IMR-90 (cell line): ENCODE measurements at regions not wholly inside any gene's neighbourhood (a gene's known extent, or its start where the extent isn't known, plus 50 kb on each side); places are given as distances from the start of the nearest gene placed in this dataset.

Experiments
- ATAC-seq: fragments of 200-7000 bp; cut with Tn5 transposase; 2 replicates; pipeline ENCODE4 v1.9.1; 2020; ENCODE audit warnings: low read depth, mild to moderate bottlenecking, moderate library complexity
- BruUV-seq: library from RNA; stranded (reverse); fragments of 400-500 nt; replicated peaks from 2 replicates; lab custom pipeline; 2021; lab: Mats Ljungman, UMichigan
- CTCF ChIA-PET: fragments of 300-600 bp; formaldehyde crosslinking; extraction: SDS; loops from one replicate; lab custom pipeline; 2021; ENCODE audit warnings: antibody characterized with exemption; lab: Yijun Ruan, JAX
- POLR2A ChIA-PET: fragments of 300-600 bp; sonication (Branson Sonifier 250); formaldehyde crosslinking; loops from one replicate; lab custom pipeline; 2022; ENCODE audit warnings: antibody characterized with exemption; ENCODE audit not compliant: unreplicated experiment; lab: Charles Lee
- DNase-seq: peaks from one replicate; pipeline ENCODE4 v3.0.0; 2013
- H2AFZ ChIP-seq: replicated peaks from 2 replicates; pipeline ENCODE3; 2013; ENCODE audit warnings: low read length, mild to moderate bottlenecking; ENCODE audit not compliant: poor library complexity
- H2AK5ac ChIP-seq: 2 replicates; pipeline ENCODE4 v1.6.1; 2013; ENCODE audit warnings: low read depth, low read length, inconsistent platforms
- H2AK9ac ChIP-seq: replicated peaks from 2 replicates; pipeline ENCODE3; 2013; ENCODE audit warnings: mild to moderate bottlenecking, low read depth, low read length, moderate library complexity; ENCODE audit not compliant: poor library complexity
- H2BK120ac ChIP-seq: 2 replicates; pipeline ENCODE4 v1.6.1; 2013; ENCODE audit warnings: low read depth, low read length, inconsistent platforms
- H2BK15ac ChIP-seq: 3 replicates; pipeline ENCODE4 v1.6.1; 2013; ENCODE audit warnings: low read depth, low read length, inconsistent platforms
- H2BK20ac ChIP-seq: 2 replicates; pipeline ENCODE4 v1.6.1; 2013; ENCODE audit warnings: low read depth, mild to moderate bottlenecking, inconsistent platforms, low read length, moderate library complexity
- H2BK5ac ChIP-seq: 2 replicates; pipeline ENCODE4 v1.6.1; 2013; ENCODE audit warnings: mild to moderate bottlenecking, low read depth, low read length, inconsistent platforms; ENCODE audit not compliant: poor library complexity, severe bottlenecking
- H3K14ac ChIP-seq: replicated peaks from 2 replicates; pipeline ENCODE4 v1.6.1; 2013; ENCODE audit warnings: low read depth, low read length, inconsistent platforms
- H3K18ac ChIP-seq: 2 replicates; pipeline ENCODE4 v1.6.1; 2013; ENCODE audit warnings: low read depth, low read length, control low read depth
- H3K23ac ChIP-seq: 2 replicates; pipeline ENCODE4 v1.6.1; 2013; ENCODE audit warnings: low read depth, low read length, inconsistent platforms
- H3K27ac ChIP-seq: 2 replicates; pipeline ENCODE4 v1.5.1; 2013; ENCODE audit warnings: mild to moderate bottlenecking, control low read depth, low read length; ENCODE audit not compliant: insufficient read depth
- H3K27me3 ChIP-seq: 2 replicates; pipeline ENCODE4 v1.6.1; 2013; ENCODE audit warnings: low read length; ENCODE audit not compliant: control insufficient read depth, insufficient read depth
- H3K36me3 ChIP-seq: 2 replicates; pipeline ENCODE4 v1.6.1; 2013; ENCODE audit warnings: low read length, mixed read lengths; ENCODE audit not compliant: control insufficient read depth, insufficient read depth
- H3K4ac ChIP-seq: 2 replicates; pipeline ENCODE4 v1.6.1; 2013; ENCODE audit warnings: low read depth, low read length, inconsistent platforms
- H3K4me1 ChIP-seq: 2 replicates; pipeline ENCODE4 v1.6.1; 2013; ENCODE audit warnings: low read length, mixed read lengths; ENCODE audit not compliant: control insufficient read depth, insufficient read depth
- H3K4me2 ChIP-seq: 2 replicates; pipeline ENCODE4 v1.6.1; 2013; ENCODE audit warnings: low read depth, mild to moderate bottlenecking, control low read depth, low read length, moderate library complexity
- H3K4me3 ChIP-seq: 2 replicates; pipeline ENCODE4 v1.5.1; 2013; ENCODE audit warnings: low read depth, mild to moderate bottlenecking, control low read depth, low read length, moderate library complexity; ENCODE audit not compliant: insufficient read depth
- H3K56ac ChIP-seq: 2 replicates; pipeline ENCODE4 v1.6.1; 2013; ENCODE audit warnings: low read length, inconsistent platforms; ENCODE audit not compliant: insufficient read depth; ENCODE audit errors: extremely low read depth
- H3K79me1 ChIP-seq, 2 experiments: 2 replicates each; pipeline ENCODE4 v1.6.1; 2013; ENCODE audit warnings: low read length in 2 of 2, inconsistent platforms in 1 of 2, low read depth in 1 of 2
- H3K9ac ChIP-seq: 2 replicates; pipeline ENCODE4 v1.6.1; 2013; ENCODE audit warnings: low read depth, low read length, control low read depth
- H3K9me1 ChIP-seq: 2 replicates; pipeline ENCODE4 v1.6.1; 2013; ENCODE audit warnings: low read length, inconsistent platforms; ENCODE audit not compliant: insufficient read depth
- H3K9me3 ChIP-seq: 2 replicates; pipeline ENCODE4 v1.6.1; 2013; ENCODE audit warnings: low read length; ENCODE audit not compliant: control insufficient read depth, insufficient read depth
- H4K20me1 ChIP-seq: 2 replicates; pipeline ENCODE4 v1.6.1; 2013; ENCODE audit warnings: low read length, inconsistent platforms; ENCODE audit not compliant: insufficient read depth
- H4K5ac ChIP-seq: 2 replicates; pipeline ENCODE4 v1.6.1; 2013; ENCODE audit warnings: mild to moderate bottlenecking, low read depth, low read length, control low read depth
- H4K8ac ChIP-seq, 2 experiments: 2 replicates each; pipeline ENCODE4 v1.6.1; 2013; ENCODE audit warnings: low read depth in 2 of 2, low read length in 2 of 2, control low read depth in 1 of 2, inconsistent platforms in 1 of 2
- H4K91ac ChIP-seq: 2 replicates; pipeline ENCODE4 v1.6.1; 2013; ENCODE audit warnings: low read depth, low read length, inconsistent platforms; ENCODE audit not compliant: insufficient read depth
- BHLHE40 ChIP-seq: fragments of 150-350 bp; IDR thresholded peaks from 2 replicates; pipeline ENCODE4 v1.6.1; 2016; ENCODE audit warnings: mild to moderate bottlenecking, low read depth, low read length
- CEBPB ChIP-seq: IDR thresholded peaks from 2 replicates; pipeline ENCODE4 v1.6.1; 2012; ENCODE audit warnings: low read depth, low read length, improper control_type of control experiment
- CHD1 ChIP-seq: IDR thresholded peaks from 2 replicates; pipeline ENCODE4 v1.6.1; 2012; ENCODE audit warnings: low read depth, low read length, improper control_type of control experiment
- CTCF ChIP-seq: conservative IDR thresholded peaks from 2 replicates; pipeline ENCODE4 v1.5.1; 2012; ENCODE audit warnings: mild to moderate bottlenecking, low read depth, low read length, improper control_type of control experiment
- ELK1 ChIP-seq: fragments of 150-350 bp; IDR thresholded peaks from 2 replicates; pipeline ENCODE4 v1.6.1; 2016; ENCODE audit warnings: low read depth, mild to moderate bottlenecking, low read length, moderate library complexity, borderline replicate concordance
- FOS ChIP-seq: fragments of 150-350 bp; IDR thresholded peaks from 2 replicates; pipeline ENCODE4 v1.6.1; 2016; ENCODE audit warnings: low read depth, low read length
- MAFK ChIP-seq: IDR thresholded peaks from 2 replicates; pipeline ENCODE4 v1.6.1; 2012; ENCODE audit warnings: low read depth, low read length, improper control_type of control experiment
- MAZ ChIP-seq: IDR thresholded peaks from 2 replicates; pipeline ENCODE4 v1.6.1; 2012; ENCODE audit warnings: low read depth, mild to moderate bottlenecking, low read length, improper control_type of control experiment, moderate library complexity, borderline replicate concordance
- MXI1 ChIP-seq: IDR thresholded peaks from 2 replicates; pipeline ENCODE4 v1.6.1; 2012; ENCODE audit warnings: low read depth, mild to moderate bottlenecking, low read length, moderate library complexity, borderline replicate concordance
- NFE2L2 ChIP-seq: fragments of 150-350 bp; IDR thresholded peaks from 2 replicates; pipeline ENCODE4 v1.6.1; 2016; ENCODE audit warnings: low read depth, mild to moderate bottlenecking, low read length
- POLR2A ChIP-seq: IDR thresholded peaks from 2 replicates; pipeline ENCODE4 v1.6.1; 2012; ENCODE audit warnings: mild to moderate bottlenecking, low read depth, low read length
- RAD21 ChIP-seq: IDR thresholded peaks from 2 replicates; pipeline ENCODE4 v1.6.1; 2012; ENCODE audit warnings: low read length, improper control_type of control experiment
- RCOR1 ChIP-seq: IDR thresholded peaks from 2 replicates; pipeline ENCODE4 v1.6.1; 2012; ENCODE audit warnings: mild to moderate bottlenecking, low read length, improper control_type of control experiment; ENCODE audit not compliant: insufficient replicate concordance
- RFX5 ChIP-seq: IDR thresholded peaks from 2 replicates; pipeline ENCODE4 v1.8.0; 2012; ENCODE audit warnings: low read depth, mild to moderate bottlenecking, low read length, moderate library complexity
- SMC3 ChIP-seq: fragments of 150-350 bp; IDR thresholded peaks from 2 replicates; pipeline ENCODE4 v1.6.1; 2016; ENCODE audit warnings: low read depth, mild to moderate bottlenecking, antibody characterized with exemption, low read length, moderate library complexity
- USF2 ChIP-seq: fragments of 150-350 bp; IDR thresholded peaks from 2 replicates; pipeline ENCODE4 v1.6.1; 2017; ENCODE audit warnings: mild to moderate bottlenecking, antibody characterized with exemption, low read length, low read depth
- WGBS, 2 experiments: methylation state at CpG; one replicate each; pipeline versions ENCODE4 v1.1.5 to v1.1.7; 2013; ENCODE audit warnings: missing lambda C conversion rate in 2 of 2; ENCODE audit not compliant: insufficient read length in 1 of 2; ENCODE audit errors: extremely low coverage in 2 of 2; 5-methylcytosine and 5-hydroxymethylcytosine counted together
- dilution Hi-C: fragments of 300-500 bp; cut with HindIII; formaldehyde crosslinking; loops from one replicate; pipeline ENCODE4 v1.14.3; 2018; ENCODE audit warnings: low sequenced_read_pairs; ENCODE audit not compliant: unreplicated experiment
- in situ Hi-C: fragments of 300-500 bp; cut with MboI; formaldehyde crosslinking; loops from 3 replicates; pipeline ENCODE4 v1.14.3; 2019; ENCODE audit warnings: low sequenced_read_pairs, inconsistent platforms, mixed read lengths
- intact Hi-C: fragments of 100-400 bp; cut with micrococcal nuclease; formaldehyde crosslinking; loops from 2 replicates; pipeline ENCODE4 v1.10.0; 2022

GRCh38 chr10:83078160-83078559 lies 1061.1 kb upstream of the GHITM start:
- CTCF ChIA-PET, result no interaction called here
- no peak overlapping the region for H2BK20ac ChIP-seq

More at GRCh38 chr10:83078160-83078559, 1061.1 kb upstream of the GHITM start:
- H3K14ac ChIP-seq, result no peak overlapping the region
- H3K9ac ChIP-seq, result no peak overlapping the region
- POLR2A ChIA-PET, result no interaction called here
- no peak overlapping the region for H2BK15ac ChIP-seq
- H4K5ac ChIP-seq, result no peak overlapping the region
- TF ChIP-seq RCOR1, result no peak
- TF ChIP-seq MAZ, result no peak
- no peak for TF ChIP-seq CHD1
- TF ChIP-seq MAFK, result no peak
- TF ChIP-seq NFE2L2, result no peak
- TF ChIP-seq FOS, result no peak
- TF ChIP-seq MXI1, result no peak
- TF ChIP-seq BHLHE40, result no peak
- TF ChIP-seq POLR2A, result no peak
- TF ChIP-seq SMC3, result no peak
- no peak for TF ChIP-seq CEBPB
- TF ChIP-seq CTCF, result no peak
- TF ChIP-seq USF2, result no peak
- no peak for TF ChIP-seq ELK1
- no peak for TF ChIP-seq RFX5
- no peak for TF ChIP-seq RAD21
- no CpG with 5 or more reads among the region's 1 CpG for WGBS, 2 experiments
- no peak overlapping the region for H4K8ac ChIP-seq
- no peaks in the 10 kb centered on the region for H3K79me1 ChIP-seq
- H3K9me1 ChIP-seq, result no peaks in the 10 kb centered on the region
- H2AK9ac ChIP-seq, result no peak overlapping the region
- H3K4ac ChIP-seq, result no peak overlapping the region
- no peak overlapping the region for H3K27ac ChIP-seq
- peaks cover 7% of the 10 kb centered on the region; the same call in 1 of the 2 replicates for H3K9me3 ChIP-seq
- no peak overlapping the region for H2BK5ac ChIP-seq
- no peak for DNase-seq
- no peak overlapping the region for H2AFZ ChIP-seq
- dilution Hi-C loops (no loop called here), intact Hi-C loops (no loop called here), in situ Hi-C loops (no loop called here)
- no peaks in the 10 kb centered on the region for H3K27me3 ChIP-seq
- no TSS peak for BruUV-seq
- H3K56ac ChIP-seq, result no peak overlapping the region
- H2BK120ac ChIP-seq, result no peak overlapping the region
- no peak overlapping the region for H3K4me3 ChIP-seq
- H3K36me3 ChIP-seq, result no peaks in the 10 kb centered on the region
- no peak overlapping the region for H2AK5ac ChIP-seq
- H3K4me1 ChIP-seq, result no peaks in the 10 kb centered on the region
- H4K20me1 ChIP-seq, result no peaks in the 10 kb centered on the region
- no peak for ATAC-seq
- no peak overlapping the region for H3K18ac ChIP-seq
- no peak overlapping the region for H3K4me2 ChIP-seq
- H3K23ac ChIP-seq, result no peak overlapping the region
- H4K91ac ChIP-seq, result no peak overlapping the region
